ENCODE measurements at regions not wholly inside any gene's neighbourhood (a gene's known extent, or its start where the extent isn't known, plus 50 kb on each side); places are given as distances from the start of the nearest gene placed in this dataset.

- H3K4me3 ChIP-seq, result no peak overlapping the region
- H3K27me3 ChIP-seq, result no peaks in the 10 kb centered on the region
- H3K9me3 ChIP-seq (replicated peaks), result no peaks in the 10 kb centered on the region
- DNase-seq, result no peak
- no peaks in the 10 kb centered on the region for H3K4me1 ChIP-seq
- no peak overlapping the region for H3K27ac ChIP-seq
- no peaks in the 10 kb centered on the region for H3K36me3 ChIP-seq
Measured at GRCh38 chr4:170425521-170426143, 335.9 kb upstream of the AADAT start.

- no peaks in the 10 kb centered on the region for H3K36me3 ChIP-seq
- DNase-seq, result no peak
- H3K27ac ChIP-seq, result no peak overlapping the region
- H3K9me3 ChIP-seq (replicated peaks), result no peaks in the 10 kb centered on the region
- H3K4me1 ChIP-seq, result no peaks in the 10 kb centered on the region
- no peak overlapping the region for H3K4me3 ChIP-seq
- no peaks in the 10 kb centered on the region for H3K27me3 ChIP-seq
Measured at GRCh38 chr4:170425040-170425439, 335.3 kb upstream of the AADAT start.

DNA sequence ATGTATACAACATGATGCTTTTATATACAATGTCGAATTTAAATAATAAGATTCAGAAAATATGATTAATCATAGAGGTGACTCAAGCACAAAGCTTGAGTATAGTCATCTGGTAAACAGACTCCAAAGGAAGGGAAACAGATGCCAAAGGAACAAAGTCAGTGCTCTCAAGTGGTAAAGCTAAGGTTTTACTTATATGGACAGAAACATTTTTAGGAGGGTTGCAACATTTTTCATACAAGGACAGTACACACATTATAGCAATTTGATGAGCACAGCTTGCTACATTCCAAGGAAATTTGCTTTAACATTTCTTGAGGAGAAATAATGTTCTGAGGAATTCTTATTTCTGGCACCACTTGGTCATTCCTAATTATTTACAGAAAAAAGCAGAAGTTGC, 333.4 kb upstream of the AADAT start:
- no peaks in the 10 kb centered on the region for H3K9me3 ChIP-seq (replicated peaks)
- no peak for DNase-seq
- no peak overlapping the region for H3K27ac ChIP-seq

GRCh38 chr4:170420255-170420693, 330.5 kb upstream of the AADAT start:
- Histone ChIP-seq H3K27ac (no peak overlapping the region), H3K4me1 (no peaks in the 10 kb centered on the region), H3K27me3 (no peaks in the 10 kb centered on the region), H3K9me3 (replicated peaks) (no peaks in the 10 kb centered on the region), H3K4me3 (no peak overlapping the region), H3K36me3 (no peaks in the 10 kb centered on the region)
- DNase-seq, result no peak

More for the DNA sequence above, 333.4 kb upstream of the AADAT start:
- Histone ChIP-seq H3K4me1 (no peaks in the 10 kb centered on the region), H3K36me3 (no peaks in the 10 kb centered on the region), H3K27me3 (no peaks in the 10 kb centered on the region), H3K4me3 (no peak overlapping the region)

DNA sequence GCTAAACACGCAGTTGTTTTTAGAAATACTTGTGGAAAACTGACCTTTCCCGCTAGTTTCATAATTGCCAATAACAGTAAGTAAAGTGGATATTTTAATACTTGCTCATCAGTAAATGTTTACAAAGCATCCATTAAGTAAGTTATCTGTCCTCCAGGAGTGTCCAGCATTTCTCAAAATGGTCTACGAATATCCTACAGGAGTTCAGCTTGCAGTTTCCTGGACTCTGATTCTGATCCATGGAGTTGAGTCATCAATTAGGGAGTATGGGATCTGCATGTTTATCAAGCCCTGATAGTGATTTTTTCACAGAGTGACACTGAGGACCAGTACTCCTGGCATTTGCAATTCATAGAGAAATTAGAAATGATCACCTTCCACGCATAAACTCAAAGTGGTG, 325.2 kb upstream of the AADAT start:
- Histone ChIP-seq H3K9me3 (replicated peaks) (no peaks in the 10 kb centered on the region), H3K4me1 (no peaks in the 10 kb centered on the region), H3K27me3 (no peaks in the 10 kb centered on the region), H3K4me3 (no peak overlapping the region), H3K36me3 (no peaks in the 10 kb centered on the region), H3K27ac (no peak overlapping the region)
- no peak for DNase-seq

- Histone ChIP-seq H3K27me3 (no peaks in the 10 kb centered on the region), H3K36me3 (no peaks in the 10 kb centered on the region), H3K9me3 (replicated peaks) (no peaks in the 10 kb centered on the region), H3K27ac (no peak overlapping the region), H3K4me3 (no peak overlapping the region), H3K4me1 (no peaks in the 10 kb centered on the region)
- no peak for DNase-seq
Measured at GRCh38 chr4:170414360-170414759, 324.6 kb upstream of the AADAT start.

GRCh38 chr4:170413951-170414350, 324.2 kb upstream of the AADAT start:
- Histone ChIP-seq H3K4me1 (no peaks in the 10 kb centered on the region), H3K27me3 (no peaks in the 10 kb centered on the region), H3K9me3 (replicated peaks) (no peaks in the 10 kb centered on the region), H3K36me3 (no peaks in the 10 kb centered on the region), H3K27ac (no peak overlapping the region), H3K4me3 (no peak overlapping the region)
- no peak for DNase-seq

DNA sequence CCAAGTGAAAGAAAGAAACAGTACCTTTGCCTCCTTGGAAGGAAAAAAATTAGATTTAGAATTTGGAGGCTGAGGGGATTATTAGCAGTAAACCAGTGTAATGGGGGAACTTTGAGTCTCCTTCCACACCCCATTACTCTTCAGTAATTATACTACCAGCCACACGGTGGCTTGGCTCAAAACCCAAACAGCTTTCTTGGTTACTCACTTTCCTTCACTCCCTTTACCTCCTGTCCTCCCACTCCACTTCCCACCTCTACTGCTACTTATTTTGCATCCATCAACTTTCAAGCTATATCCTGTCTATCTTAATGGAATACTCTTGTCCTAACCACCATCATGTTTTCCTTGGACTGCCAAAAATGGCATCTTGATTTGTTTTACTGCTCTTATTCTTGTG, 310.6 kb upstream of the AADAT start:
- Histone ChIP-seq H3K27ac (no peak overlapping the region), H3K9me3 (replicated peaks) (no peaks in the 10 kb centered on the region), H3K4me1 (no peaks in the 10 kb centered on the region), H3K4me3 (no peak overlapping the region), H3K36me3 (no peaks in the 10 kb centered on the region), H3K27me3 (no peaks in the 10 kb centered on the region)
- no peak for DNase-seq

DNA sequence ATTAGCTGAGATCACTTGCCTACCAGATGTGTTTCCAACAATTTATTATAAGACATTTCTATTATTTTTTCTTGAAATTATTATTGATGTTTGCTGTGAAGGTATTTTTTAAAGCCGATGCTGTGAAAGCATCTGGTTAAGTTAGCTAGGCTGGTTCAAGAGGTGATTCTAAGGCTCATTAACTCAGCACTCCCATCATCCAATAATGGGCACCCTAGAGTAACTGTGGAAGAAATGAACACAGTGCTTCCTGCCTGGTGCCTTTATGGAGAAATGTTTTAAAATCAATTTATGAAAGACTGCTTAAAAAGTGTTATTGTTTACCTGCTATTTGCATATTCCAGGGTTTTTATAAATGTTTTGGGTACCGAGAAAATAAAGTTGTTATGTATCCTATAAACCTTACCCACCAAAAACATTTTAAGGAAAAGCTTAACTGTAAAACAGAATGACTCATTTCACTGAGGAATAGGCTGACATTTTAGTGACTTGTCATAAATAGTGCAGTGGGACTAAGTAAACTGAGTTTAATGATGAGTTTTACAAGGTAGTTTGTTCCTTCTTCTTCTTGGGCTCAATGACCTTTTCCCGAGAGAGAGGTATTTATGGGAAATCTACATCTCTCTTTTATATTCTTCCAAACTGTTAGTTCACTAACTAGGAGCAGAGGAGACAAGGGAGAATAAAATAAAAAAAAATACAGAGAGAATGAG, 310.0 kb upstream of the AADAT start:
- no peak for DNase-seq
- H3K9me3 ChIP-seq (replicated peaks), result no peaks in the 10 kb centered on the region
- H3K4me1 ChIP-seq, result no peaks in the 10 kb centered on the region
- H3K36me3 ChIP-seq, result no peaks in the 10 kb centered on the region
- no peak overlapping the region for H3K4me3 ChIP-seq
- H3K27me3 ChIP-seq, result no peaks in the 10 kb centered on the region
- no peak overlapping the region for H3K27ac ChIP-seq

- no peak overlapping the region for H3K4me3 ChIP-seq
- H3K4me1 ChIP-seq, result no peaks in the 10 kb centered on the region
- H3K27ac ChIP-seq, result no peak overlapping the region
- no peaks in the 10 kb centered on the region for H3K36me3 ChIP-seq
- no peak for DNase-seq
- no peaks in the 10 kb centered on the region for H3K27me3 ChIP-seq
- H3K9me3 ChIP-seq (replicated peaks), result no peaks in the 10 kb centered on the region
Measured at GRCh38 chr4:170398218-170398617, 308.5 kb upstream of the AADAT start.

- no peak for DNase-seq
- no peaks in the 10 kb centered on the region for H3K4me1 ChIP-seq
- no peaks in the 10 kb centered on the region for H3K36me3 ChIP-seq
- H3K9me3 ChIP-seq (replicated peaks), result no peaks in the 10 kb centered on the region
- no peak overlapping the region for H3K27ac ChIP-seq
- no peaks in the 10 kb centered on the region for H3K27me3 ChIP-seq
- H3K4me3 ChIP-seq, result no peak overlapping the region
Measured at GRCh38 chr4:170395773-170396172, 306.0 kb upstream of the AADAT start.

- peak in 1 of 2 experiments; percentile 10 for DNase-seq
- no peaks in the 10 kb centered on the region for H3K36me3 ChIP-seq
- H3K27ac ChIP-seq, result no peak overlapping the region
Measured at GRCh38 chr4:170391066-170391740, 301.4 kb upstream of the AADAT start.

GRCh38 chr4:170389411-170389810, 299.7 kb upstream of the AADAT start:
- no peak for DNase-seq
- Histone ChIP-seq H3K27ac (no peak overlapping the region), H3K4me3 (no peak overlapping the region), H3K4me1 (no peaks in the 10 kb centered on the region), H3K27me3 (no peaks in the 10 kb centered on the region), H3K9me3 (replicated peaks) (no peaks in the 10 kb centered on the region), H3K36me3 (no peaks in the 10 kb centered on the region)

More at GRCh38 chr4:170391066-170391740, 301.4 kb upstream of the AADAT start:
- H3K4me1 ChIP-seq, result no peaks in the 10 kb centered on the region
- no peaks in the 10 kb centered on the region for H3K9me3 ChIP-seq (replicated peaks)
- no peaks in the 10 kb centered on the region for H3K27me3 ChIP-seq
- no peak overlapping the region for H3K4me3 ChIP-seq

DNA sequence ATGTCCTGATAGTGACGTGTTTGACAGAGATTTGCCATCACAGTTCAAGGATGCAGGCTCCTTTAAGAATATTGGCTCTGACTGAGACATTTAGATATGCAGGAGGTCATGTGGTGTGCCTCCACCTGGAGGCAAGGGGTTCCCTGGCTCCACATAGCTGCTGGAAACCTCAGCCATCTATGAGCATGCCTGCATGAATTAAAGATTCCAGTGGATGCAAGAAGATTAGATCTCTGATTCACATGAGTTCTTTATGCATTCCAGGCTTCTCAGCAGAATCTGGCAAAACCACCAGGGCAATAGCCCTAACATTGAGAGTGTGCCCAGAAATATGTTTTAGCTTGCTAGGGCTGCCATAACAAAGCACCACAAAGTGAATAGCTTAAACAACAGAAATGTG, 298.5 kb upstream of the AADAT start:
- Histone ChIP-seq H3K27me3 (no peaks in the 10 kb centered on the region), H3K4me1 (no peaks in the 10 kb centered on the region), H3K36me3 (no peaks in the 10 kb centered on the region), H3K9me3 (replicated peaks) (no peaks in the 10 kb centered on the region), H3K27ac (no peak overlapping the region), H3K4me3 (no peak overlapping the region)
- DNase-seq, result no peak

DNA sequence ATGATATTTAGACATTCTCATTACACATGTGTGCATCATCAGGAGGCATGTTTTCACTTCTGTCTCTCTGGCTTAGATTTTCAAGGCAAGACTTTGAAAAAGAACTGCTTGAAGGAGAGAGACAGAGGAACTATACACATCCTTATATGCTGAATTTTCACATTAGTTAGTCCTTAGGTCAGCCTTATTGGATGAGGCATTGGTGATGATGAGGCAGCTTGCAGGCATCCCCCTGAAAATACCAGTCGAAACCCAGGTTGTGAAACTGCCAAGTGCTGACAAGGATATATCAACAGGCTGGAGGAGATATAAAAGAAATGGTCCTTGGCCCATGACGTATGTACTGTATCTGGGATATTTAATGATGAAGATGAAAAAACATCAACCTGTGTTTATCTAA, 297.2 kb upstream of the AADAT start:
- Histone ChIP-seq H3K4me1 (no peaks in the 10 kb centered on the region), H3K36me3 (no peaks in the 10 kb centered on the region), H3K27ac (no peak overlapping the region), H3K9me3 (replicated peaks) (no peaks in the 10 kb centered on the region), H3K4me3 (no peak overlapping the region), H3K27me3 (no peaks in the 10 kb centered on the region)
- no peak for DNase-seq

All from SJCRH30 (cell line).